Activated CD4-positive, CD25-positive, alpha-beta regulatory T cell treated with anti-CD3 and anti-CD28 coated beads, Interleukin-2, amount 50 U/mL, for 24 hours (primary cell): ENCODE measurements at regions not wholly inside any gene's neighbourhood (a gene's known extent, or its start where the extent isn't known, plus 50 kb on each side); places are given as distances from the start of the nearest gene placed in this dataset.
"Not testable (repeated sequence)": the region's sequence is repeated elsewhere in the genome, so short reads cannot be mapped to it uniquely, and the experiment has no call there.

Experiments used
- ATAC-seq, 2 donors: fragments of 150-1000 bp; cut with Tn5 transposase; one replicate each; pipeline ENCODE4 v1.10.0; 2021; ENCODE audit warnings: mild to moderate bottlenecking in 1 of 2, moderate library complexity in 1 of 2

- ATAC-seq: no peak
These were observed 788.2 kb upstream of the ARPP21 start for GRCh38 chr3:34851137-34851536.

DNA sequence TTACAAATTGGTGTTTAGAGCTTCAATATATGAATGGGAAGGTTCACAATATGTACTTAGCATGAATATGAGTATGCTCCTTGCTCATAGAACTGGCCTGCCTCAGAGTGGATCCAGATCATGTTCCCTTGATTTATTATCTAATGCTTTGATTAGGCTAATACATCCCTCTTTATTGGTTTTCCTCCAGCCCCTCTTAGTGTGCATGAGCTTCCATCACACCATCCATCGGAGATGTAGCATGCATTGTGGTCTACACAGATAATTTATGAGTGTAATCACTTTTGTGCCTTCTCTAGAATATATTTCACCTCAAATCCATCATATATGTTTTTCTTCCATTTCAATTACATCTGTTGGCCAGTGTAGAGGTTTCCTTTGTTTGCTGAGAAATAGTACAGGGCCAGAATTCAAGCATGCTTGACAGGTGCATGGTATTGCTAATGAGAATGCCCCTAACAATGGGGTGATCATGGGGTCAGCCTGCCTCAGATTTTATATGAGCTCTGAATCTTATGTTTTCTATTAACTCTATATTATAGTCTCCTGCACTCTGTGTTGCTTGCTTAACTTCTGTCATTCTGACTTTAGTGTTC is 786.4 kb upstream of the ARPP21 start:
- no peak for ATAC-seq

GRCh38 chr3:34856081-34856947 is 783.0 kb upstream of the ARPP21 start:
- ATAC-seq: no peak

DNA sequence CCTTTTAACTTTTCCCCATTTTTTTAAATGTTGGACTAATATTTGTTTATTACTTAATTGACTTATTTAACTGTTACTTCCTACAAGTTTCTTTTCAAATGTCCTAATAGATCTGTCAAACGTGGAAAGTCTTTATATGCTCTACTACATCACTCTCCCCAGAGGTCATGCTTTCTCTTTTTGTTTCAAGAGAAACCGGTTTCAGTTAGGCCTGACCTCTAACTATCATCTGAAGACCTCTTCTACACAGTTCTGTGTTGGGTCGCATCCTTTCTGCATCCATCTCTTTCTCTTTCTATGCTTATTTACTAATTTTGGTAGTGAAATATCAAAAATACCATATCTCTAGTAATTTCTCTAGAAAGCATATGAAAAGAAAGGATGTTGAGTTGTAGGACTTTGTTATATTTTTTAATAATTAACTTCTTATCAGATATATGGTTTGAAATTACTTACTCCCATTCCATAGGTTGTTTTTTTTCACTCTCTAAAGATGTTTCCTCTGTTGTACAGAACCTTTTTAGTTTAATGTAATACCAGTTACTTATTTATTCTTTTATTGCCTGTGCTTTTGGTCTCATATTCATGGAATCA is 781.2 kb upstream of the ARPP21 start:
- no peak for ATAC-seq

DNA sequence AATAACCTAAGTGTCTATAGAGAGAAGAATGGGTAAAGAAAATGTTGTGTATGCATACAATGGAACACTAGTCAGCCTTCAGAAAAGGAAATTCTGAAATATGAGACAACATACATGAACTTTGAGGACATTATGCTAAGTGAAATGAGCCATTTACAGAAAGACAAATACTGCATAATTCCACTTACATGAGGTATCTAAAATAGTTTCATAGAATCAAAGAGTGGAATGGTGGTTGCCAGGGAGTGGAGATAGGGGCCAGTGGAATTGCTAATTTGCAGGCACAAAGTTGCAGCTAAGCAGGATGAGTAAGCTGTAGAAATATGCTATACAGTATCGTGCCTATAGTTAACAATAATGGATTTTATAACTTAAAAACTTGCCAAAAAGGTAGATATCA is 779.6 kb upstream of the ARPP21 start:
- no peak for ATAC-seq

- ATAC-seq: no peak
These were observed 776.9 kb upstream of the ARPP21 start for GRCh38 chr3:34862456-34862855.

DNA sequence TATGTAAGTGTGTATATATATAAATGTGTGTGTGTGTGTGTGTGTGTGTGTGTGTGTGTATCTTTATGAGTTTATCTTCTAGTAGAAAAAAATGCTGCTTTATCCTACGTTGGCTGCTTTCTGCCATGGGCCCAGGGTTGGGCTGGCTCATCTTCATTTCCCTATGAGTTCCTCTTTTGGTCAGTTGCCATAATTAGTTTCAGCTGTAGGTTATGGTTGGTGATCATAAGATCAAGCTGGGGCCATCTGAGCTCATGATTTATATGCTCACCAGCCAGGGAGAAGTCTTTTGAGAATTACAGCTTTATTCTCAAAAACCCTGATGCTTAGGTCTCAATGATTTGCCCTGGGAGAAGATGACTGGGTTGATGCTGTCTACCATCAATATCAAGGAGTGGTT is 775.8 kb upstream of the ARPP21 start:
- no peak for ATAC-seq

DNA sequence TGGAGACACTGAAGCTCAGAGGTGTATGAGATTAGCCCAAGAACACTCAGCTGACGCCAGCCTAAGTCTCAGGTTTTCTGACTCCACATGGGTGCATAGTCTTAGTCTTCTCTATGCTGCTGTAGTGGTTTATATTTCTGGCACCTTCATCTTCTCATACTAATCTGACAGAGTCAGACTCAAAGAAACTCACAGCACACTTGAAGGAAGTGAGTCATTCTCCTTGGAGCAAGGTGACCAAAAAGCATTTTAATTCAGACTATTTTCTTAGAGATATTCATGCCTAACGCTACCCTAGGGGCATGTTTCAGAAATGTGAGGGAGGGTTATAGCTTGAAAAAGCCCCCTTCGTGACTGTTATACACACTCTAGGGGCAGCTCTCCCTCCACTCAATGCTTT is 775.3 kb upstream of the ARPP21 start:
- no peak for ATAC-seq

DNA sequence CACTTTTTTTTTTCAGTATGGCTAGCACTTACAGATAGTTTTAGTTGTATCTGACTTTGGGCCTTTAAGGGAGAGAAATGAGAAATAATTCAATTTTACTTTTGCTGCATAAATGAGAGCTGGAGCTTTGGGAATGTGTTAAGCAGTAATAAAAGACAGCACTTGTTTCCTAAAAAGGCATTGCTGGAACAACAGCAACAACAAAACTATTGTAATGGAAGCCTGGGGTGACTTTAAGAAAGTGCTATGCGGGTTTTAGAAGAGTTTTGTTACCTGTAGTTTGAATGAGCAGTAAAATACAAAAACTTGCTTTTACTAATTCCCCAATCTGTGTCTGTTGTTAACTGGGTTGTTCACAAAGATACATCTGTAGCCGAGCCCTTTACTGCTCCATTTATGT is 774.0 kb upstream of the ARPP21 start:
- no peak for ATAC-seq

- ATAC-seq: no peak
These were observed 770.4 kb upstream of the ARPP21 start for GRCh38 chr3:34868935-34869334.

- ATAC-seq: no peak
These were observed 769.6 kb upstream of the ARPP21 start for GRCh38 chr3:34869696-34870095.

- no peak for ATAC-seq
These were observed 766.9 kb upstream of the ARPP21 start for GRCh38 chr3:34872406-34872805.

DNA sequence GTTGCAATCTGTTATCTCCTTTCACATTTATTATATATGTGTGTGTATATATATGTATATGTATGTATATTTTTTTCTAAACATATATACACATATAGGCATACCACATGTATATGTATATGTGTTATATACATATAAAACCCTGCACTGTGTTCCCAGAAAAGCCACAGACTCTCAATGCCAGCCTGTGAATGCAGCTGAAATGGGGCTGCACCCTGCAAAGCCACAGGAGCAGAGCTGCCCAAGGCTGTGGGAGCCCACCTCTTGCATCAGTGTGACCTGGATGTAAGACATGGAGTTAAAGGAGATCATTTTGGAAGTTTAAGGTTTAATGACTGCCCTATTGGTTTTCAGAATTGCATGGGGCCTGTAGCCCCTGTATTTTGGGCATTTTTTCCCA is 762.3 kb upstream of the ARPP21 start:
- no peak for ATAC-seq

- ATAC-seq: no peak
These were observed 760.8 kb upstream of the ARPP21 start for GRCh38 chr3:34878488-34878887.

DNA sequence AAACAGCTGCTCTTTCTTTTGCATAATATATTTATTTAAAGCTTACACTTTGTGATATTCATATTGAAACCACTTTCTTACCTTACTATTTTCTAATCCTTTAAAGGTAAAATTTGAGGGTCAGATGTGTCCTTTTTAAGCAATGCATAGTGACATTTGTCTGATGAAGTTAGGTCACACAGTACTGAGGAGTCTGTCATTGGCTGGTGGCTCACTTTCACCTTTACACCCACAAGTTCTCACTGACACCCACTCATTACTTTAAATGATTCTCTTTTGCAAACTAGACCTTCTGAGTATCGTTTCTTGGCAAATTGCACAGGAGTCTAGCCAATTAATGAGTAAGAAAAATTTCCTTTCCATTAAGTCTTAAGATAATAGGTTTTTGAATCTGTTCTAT is 758.3 kb upstream of the ARPP21 start:
- ATAC-seq: no peak

- ATAC-seq: no peak
These were observed 756.6 kb upstream of the ARPP21 start for GRCh38 chr3:34882764-34883163.

DNA sequence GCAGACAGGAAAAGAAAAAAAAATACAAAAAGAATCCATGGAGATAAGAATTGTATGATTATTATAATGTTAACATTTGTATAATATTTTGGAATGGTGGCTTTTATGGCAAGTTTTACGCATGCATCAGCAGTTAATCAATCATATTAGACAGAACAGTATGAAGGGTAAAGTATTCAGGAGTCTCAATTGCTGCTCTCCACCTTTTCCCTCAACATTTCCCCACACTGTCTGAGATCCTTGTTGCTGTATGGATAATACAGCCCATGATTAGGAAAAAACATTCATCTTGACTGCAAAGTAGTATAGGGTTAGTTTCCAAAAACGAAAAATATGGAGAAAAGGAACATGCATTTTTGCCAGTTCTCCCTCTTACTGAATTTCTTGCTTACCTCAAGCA is 755.3 kb upstream of the ARPP21 start:
- ATAC-seq: no peak

- ATAC-seq: no peak
These were observed 752.9 kb upstream of the ARPP21 start for GRCh38 chr3:34886443-34886842.

DNA sequence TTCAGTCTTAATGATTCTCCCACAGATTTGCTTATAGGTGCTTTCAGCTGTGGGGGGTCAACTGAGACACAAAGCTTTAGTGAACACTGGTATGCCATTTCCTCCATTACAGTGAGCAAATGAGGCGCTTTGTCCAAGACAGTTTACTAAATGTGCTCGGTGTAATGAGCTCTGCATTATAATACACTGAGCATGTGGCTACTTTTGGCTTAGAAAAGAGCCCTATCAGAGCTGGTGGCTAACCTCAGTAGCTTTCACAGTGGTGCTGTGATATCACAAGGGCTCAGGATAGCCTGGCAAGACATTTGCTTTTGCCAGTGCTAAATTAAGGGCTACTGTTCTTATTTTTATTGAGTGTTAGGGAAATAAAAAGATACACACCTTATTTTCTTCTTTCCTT is 749.7 kb upstream of the ARPP21 start:
- ATAC-seq: no peak

DNA sequence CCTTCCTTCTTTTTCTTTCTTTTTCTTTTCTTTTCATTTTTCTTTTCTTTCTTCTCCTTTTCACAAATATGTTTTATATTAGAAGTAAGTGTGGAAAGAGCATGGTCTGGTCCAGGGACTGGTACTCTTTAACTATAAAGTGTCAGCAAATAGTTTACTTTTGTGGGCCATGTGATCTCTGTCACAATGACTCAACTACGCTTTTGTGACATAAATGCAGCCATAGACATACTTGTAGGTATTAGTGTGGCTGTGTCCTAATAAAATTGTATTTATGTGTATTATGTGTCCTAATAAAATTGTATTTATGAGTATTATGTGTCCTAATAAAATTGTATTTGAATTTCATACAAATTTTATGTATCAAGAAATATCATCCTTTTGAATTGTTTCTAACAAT is 749.1 kb upstream of the ARPP21 start:
- ATAC-seq: no peak

DNA sequence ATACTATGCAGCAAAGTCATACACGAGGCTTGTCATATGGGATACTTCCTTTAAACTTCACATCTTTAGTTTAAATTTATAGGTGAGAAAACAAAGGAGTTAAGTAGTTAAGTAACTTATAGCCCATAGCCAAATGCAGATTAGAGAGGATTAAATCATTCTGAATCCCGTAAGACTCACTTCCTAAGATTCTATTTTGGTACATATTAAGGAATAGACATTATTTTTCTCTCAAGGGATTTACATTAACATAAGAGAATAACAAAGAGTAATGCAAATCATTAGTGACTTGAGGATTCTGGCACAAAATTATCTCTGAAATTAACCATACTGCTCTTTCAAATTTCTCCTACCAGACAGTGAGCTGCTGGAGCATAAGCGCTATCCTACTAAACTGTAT is 747.4 kb upstream of the ARPP21 start:
- no peak for ATAC-seq

- no peak for ATAC-seq
These were observed 743.5 kb upstream of the ARPP21 start for GRCh38 chr3:34895841-34896240.

DNA sequence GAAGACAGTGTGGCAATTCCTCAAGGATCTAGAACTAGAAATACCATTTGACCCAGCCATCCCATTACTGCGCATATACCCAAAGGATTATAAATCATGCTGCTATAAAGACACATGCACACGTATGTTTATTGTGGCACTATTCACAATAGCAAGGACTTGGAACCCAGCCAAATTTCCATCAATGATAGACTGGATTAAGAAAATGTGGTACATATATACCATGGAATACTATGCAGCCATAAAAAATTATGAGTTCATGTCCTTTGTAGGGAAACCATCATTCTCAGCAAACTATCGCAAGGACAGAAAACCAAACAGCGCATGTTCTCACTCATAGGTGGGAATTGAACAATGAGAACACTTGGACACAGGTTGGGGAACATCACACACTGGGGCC is 729.6 kb upstream of the ARPP21 start:
- not testable (repeated sequence) for ATAC-seq

- no peak for ATAC-seq
These were observed 720.3 kb upstream of the ARPP21 start for GRCh38 chr3:34919025-34919424.
